ENCODE measurements at regions not wholly inside any gene's neighbourhood (a gene's known extent, or its start where the extent isn't known, plus 50 kb on each side); places are given as distances from the start of the nearest gene placed in this dataset.
A peak's percentile ranks its signal among the peaks of the same experiment; 100 is the strongest.

DNA sequence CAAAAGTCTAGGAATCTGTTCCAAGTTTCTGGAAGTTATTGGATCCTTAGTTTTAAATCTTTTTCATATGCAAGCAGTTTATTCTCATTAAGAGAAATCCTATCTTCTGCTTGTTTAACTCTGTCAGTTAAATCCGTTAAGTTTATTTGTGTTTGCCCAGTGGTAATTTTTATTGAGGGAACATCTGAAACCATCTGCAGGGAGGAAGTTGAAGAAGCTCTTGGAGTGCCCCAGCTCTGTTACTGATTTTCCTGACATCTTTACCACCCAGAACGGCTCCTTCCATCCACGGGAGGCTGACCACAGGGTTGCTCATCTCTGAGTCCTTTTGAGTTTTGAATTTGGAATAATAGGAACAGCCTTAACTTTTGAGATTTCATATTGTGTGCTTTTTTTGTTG lies 99.9 kb upstream of the ZNF618 start:
- no peak for DNase-seq (ENCODE audit: low read depth in 4 of 4, low spot score in 3 of 4)

- DNase-seq (ENCODE audit: low read depth in 4 of 4, low spot score in 3 of 4), result no peak
Measured at GRCh38 chr9:113781381-113781780, 94.7 kb upstream of the ZNF618 start.

- DNase-seq (ENCODE audit: low read depth in 4 of 4, low spot score in 3 of 4), result no peak
Measured at GRCh38 chr9:113781896-113782295, 94.2 kb upstream of the ZNF618 start.

- DNase-seq (ENCODE audit: low read depth in 4 of 4, low spot score in 3 of 4), result no peak
Measured at GRCh38 chr9:113783475-113783874, 92.6 kb upstream of the ZNF618 start.

DNA sequence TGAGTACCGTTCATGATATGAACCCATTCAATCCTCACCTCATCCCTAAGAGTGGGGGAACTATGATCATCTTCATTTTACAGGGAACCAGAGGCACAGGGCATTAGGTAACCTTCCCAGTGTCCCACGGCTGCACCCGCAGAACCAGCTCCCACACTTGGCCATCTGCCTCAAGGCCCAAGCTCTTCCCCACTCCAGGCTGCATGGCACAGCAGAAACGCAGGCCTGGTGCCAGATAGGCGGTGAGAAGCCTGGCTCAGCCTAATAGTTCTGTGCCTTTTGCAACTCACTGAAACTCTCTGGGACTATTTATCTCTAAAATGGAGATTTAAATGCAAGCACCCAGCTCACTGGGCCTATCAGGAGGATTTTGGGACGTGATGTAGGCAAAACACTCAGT lies 90.8 kb upstream of the ZNF618 start:
- DNase-seq (ENCODE audit: low read depth in 4 of 4, low spot score in 3 of 4), result no peak

DNA sequence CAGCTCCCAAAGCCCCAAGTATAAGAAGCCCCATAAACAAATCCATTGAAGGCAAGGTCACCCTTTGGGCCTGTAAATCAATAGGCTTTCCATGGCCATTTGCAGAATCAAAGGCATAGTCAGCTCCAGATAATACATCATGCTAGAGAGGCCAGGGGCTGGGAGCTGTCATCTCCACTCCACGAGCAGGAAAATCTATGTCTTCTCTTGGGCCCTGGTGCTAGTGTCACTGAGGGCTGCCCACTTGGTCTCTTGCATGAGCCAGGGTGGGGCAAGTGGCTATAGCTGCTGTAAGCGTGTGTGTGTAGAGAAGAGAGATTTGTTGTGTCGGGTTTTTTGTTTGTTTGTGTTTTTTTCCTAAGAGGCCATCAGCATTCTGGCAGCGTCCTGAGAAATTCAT lies 90.0 kb upstream of the ZNF618 start:
- no peak for DNase-seq (ENCODE audit: low read depth in 4 of 4, low spot score in 3 of 4)

DNA sequence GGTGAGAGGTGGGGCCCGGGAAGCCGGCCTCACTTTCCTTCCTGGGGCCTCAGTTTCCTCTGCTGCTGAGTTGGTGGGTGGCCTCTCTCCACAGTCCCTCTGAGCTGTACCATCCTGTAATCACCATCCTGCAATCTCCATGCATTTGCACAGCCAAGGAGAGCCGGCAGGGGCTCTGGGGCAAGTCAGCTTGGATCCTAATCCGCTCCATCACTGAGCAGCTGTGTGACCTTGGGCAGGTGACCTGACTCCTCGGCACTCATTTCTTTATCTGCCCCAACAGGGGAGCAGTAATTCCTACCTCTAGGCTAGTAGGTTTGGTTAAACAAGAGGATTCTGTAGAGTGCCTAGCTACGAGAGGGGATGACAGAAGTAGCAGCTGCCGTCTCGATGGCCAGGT lies 88.2 kb upstream of the ZNF618 start:
- no peak for DNase-seq (ENCODE audit: low read depth in 4 of 4, low spot score in 3 of 4)

GRCh38 chr9:113788616-113789330 lies 87.3 kb upstream of the ZNF618 start:
- no peak for DNase-seq (ENCODE audit: low read depth in 4 of 4, low spot score in 3 of 4)

DNA sequence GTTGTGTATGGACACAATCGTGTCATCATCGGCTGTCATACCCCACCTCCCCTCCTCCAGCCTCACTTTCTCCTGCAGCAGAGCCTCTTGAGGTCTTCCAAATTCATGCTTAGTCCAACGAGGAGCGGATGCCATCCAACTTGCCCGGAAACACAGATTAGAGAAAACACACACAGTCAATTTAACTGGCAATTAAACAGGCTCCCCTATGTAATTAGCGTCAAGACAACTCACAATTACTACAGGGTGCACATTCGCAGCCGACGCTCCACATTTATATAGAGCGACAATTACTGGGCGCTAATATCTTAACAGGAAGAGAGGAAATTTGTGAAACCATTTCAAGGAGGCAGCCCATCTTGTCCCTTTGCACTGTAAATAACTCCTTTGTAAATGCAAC lies 86.0 kb upstream of the ZNF618 start:
- DNase-seq (ENCODE audit: low read depth in 4 of 4, low spot score in 3 of 4), result no peak

DNA sequence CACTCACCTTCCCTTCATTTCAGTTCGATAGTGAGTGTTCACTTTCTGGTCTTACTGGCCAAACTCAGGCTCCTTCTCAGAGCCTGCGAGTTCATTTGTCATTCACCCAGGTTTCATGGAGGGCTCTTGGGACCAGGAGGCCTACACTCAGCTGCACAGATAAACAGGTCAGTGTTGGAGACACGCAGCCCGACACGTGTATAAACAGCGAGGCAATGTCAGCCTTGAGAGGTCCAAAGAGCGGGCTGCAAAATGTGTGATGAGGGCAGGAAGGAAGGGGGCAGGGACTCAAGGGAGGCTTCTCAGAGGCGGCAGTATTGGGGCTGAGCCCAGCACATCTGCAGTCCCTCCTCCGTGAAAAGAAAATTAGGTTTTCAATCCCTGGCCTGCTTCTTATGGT lies 82.6 kb upstream of the ZNF618 start:
- DNase-seq (ENCODE audit: low read depth in 4 of 4, low spot score in 3 of 4), result no peak

GRCh38 chr9:113794721-113795120 lies 81.4 kb upstream of the ZNF618 start:
- DNase-seq (ENCODE audit: low read depth in 4 of 4, low spot score in 3 of 4), result no peak

DNA sequence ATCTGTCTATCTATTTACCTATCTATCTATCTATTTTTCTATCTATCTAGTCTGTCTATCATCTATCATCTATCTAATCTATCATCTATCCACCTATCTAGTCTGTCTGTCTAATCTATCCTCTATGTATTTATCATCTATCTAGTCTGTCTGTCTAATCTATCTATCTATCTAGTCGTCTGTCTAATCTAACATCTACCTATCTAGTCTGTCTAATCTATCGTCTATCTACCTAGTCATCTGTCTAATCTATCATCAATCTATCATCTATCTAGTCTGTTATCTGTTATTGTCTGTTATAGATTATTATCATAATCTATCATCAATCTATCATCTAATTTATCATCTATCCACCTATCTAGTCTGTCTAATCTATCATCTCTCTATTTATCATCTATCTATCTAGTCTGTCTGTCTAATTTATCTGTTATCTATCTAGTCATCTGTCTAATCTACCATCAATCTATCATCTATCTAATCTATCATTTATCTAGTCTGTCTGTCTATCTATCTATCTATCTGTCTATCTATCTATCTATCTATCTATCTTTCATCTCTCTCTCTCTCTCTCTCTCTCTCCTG lies 80.2 kb upstream of the ZNF618 start:
- no peak for DNase-seq (ENCODE audit: low read depth in 4 of 4, low spot score in 3 of 4)

DNA sequence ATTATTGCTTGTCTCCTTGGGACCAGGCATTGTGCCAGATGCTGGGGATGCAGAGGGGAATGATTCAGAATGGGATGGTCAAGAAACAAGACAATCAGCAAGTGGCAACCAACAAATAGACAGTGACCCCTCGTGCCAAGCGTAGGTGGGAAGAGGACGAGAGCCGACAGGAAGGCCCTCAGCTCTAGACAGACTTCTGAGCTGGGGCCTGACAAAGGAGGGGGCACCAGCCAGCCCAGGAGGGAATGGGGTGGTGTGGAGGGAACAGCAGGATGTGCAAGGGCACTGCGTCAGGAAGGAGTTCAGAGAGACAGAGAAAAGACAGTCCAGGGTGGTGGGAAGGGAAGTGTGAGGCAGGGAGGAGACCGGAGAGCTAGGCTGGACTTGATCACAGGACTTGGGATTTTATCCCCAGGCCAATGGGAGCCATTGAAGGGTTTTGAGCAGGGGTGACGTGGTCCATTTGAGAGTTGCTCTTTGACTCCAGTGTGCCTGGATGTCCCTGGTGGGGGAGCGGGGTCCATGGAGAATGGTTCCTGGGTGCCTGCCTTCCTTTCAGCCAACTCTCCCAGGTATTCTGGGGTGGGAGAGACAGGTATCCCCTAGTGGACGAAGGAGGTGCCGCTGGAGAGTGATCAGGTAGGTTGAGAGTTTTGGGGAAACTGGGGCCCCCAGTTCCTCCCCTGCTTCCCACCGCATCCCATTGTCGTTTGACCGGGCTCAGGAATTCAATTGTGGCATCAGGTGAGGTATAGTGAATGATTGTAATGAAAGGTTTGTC lies 79.3 kb upstream of the ZNF618 start:
- no peak for DNase-seq (ENCODE audit: low read depth in 4 of 4, low spot score in 3 of 4)

- DNase-seq (ENCODE audit: low read depth in 4 of 4, low spot score in 3 of 4), result no peak
Measured at GRCh38 chr9:113798062-113799030, 77.8 kb upstream of the ZNF618 start.

DNA sequence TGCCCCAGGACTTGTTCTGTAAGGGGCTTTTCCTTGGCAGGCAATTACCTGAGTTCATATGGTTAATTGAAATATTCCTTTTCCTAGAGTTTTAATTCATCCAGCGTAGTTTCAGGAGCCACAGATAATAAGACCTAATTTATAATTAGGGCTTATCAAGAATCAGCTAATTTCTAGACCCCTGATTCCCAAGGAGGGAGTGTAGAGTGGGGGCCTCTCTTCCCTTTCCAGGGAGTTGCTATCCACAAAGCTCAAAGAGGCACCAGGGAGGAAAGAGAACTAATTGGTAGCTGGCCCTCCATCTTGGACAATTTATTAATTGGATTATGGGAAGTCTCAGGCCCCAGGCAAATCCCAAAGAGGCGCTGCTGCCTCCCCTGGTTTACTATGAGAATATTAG lies 75.8 kb upstream of the ZNF618 start:
- no peak for DNase-seq (ENCODE audit: low read depth in 4 of 4, low spot score in 3 of 4)

GRCh38 chr9:113803811-113804589 lies 72.1 kb upstream of the ZNF618 start:
- no peak for DNase-seq (ENCODE audit: low read depth in 4 of 4, low spot score in 3 of 4)

GRCh38 chr9:113805486-113806132 lies 70.5 kb upstream of the ZNF618 start:
- DNase-seq (ENCODE audit: low read depth in 4 of 4, low spot score in 3 of 4), result no peak

GRCh38 chr9:113807173-113808061 lies 68.7 kb upstream of the ZNF618 start:
- peak in 2 of 4 donors; percentile 40 to 54 for DNase-seq (ENCODE audit: low read depth in 4 of 4, low spot score in 3 of 4)
